DOHH2 (cell line): ENCODE measurements at regions not wholly inside any gene's neighbourhood (a gene's known extent, or its start where the extent isn't known, plus 50 kb on each side); places are given as distances from the start of the nearest gene placed in this dataset.

Source experiments
- H3F3A ChIP-seq: fragments of 200-600 bp; sonication (generic), shearing (Covaris generic); 2 replicates; pipeline ENCODE4 v1.6.0; 2016; ENCODE audit warnings: antibody characterized with exemption, mild to moderate bottlenecking; ENCODE audit not compliant: control insufficient read depth, insufficient read depth
- H3K27ac ChIP-seq: fragments of 200-600 bp; sonication (generic); 2 replicates; pipeline ENCODE4 v1.5.1; 2014; ENCODE audit warnings: low read depth, mild to moderate bottlenecking, low read length, moderate library complexity
- H3K27me3 ChIP-seq: fragments of 200-600 bp; sonication (generic); 2 replicates; pipeline ENCODE4 v1.6.1; 2014; ENCODE audit warnings: mild to moderate bottlenecking, low read length, mixed read lengths; ENCODE audit not compliant: control insufficient read depth
- H3K36me3 ChIP-seq: fragments of 200-600 bp; sonication (generic); 2 replicates; pipeline ENCODE4 v1.6.1; 2014; ENCODE audit warnings: mild to moderate bottlenecking, low read length, moderate library complexity, mixed read lengths; ENCODE audit not compliant: control insufficient read depth
- H3K4me1 ChIP-seq: fragments of 200-600 bp; sonication (generic); 2 replicates; pipeline ENCODE4 v1.6.1; 2014; ENCODE audit warnings: mild to moderate bottlenecking, low read length, mixed read lengths; ENCODE audit not compliant: control insufficient read depth
- H3K4me2 ChIP-seq: fragments of 200-600 bp; sonication (generic); 2 replicates; pipeline ENCODE4 v1.6.0; 2014; ENCODE audit warnings: mild to moderate bottlenecking, low read length, moderate library complexity
- H3K4me3 ChIP-seq: fragments of 200-600 bp; sonication (generic); 2 replicates; pipeline ENCODE4 v1.5.1; 2014; ENCODE audit warnings: mild to moderate bottlenecking, low read length, mixed read lengths
- H3K79me2 ChIP-seq: fragments of 200-600 bp; sonication (generic); 2 replicates; pipeline ENCODE4 v1.6.1; 2014; ENCODE audit warnings: mild to moderate bottlenecking, low read length, mixed read lengths; ENCODE audit not compliant: control insufficient read depth
- H3K9me2 ChIP-seq: fragments of 200-600 bp; sonication (generic); replicated peaks from 2 replicates; pipeline ENCODE4 v1.6.1; 2014; ENCODE audit warnings: mild to moderate bottlenecking, low read length, mixed read lengths; ENCODE audit not compliant: control insufficient read depth
- H3K9me3 ChIP-seq: fragments of 200-600 bp; sonication (generic); 2 replicates; pipeline ENCODE4 v1.6.1; 2014; ENCODE audit warnings: antibody characterized with exemption, low read length, mixed read lengths; ENCODE audit not compliant: control insufficient read depth, insufficient read depth
- H4K20me1 ChIP-seq: fragments of 200-600 bp; sonication (generic); 2 replicates; pipeline ENCODE4 v1.6.0; 2014; ENCODE audit warnings: low read depth, mild to moderate bottlenecking, antibody characterized with exemption, low read length, moderate library complexity; ENCODE audit not compliant: control insufficient read depth, insufficient read depth
- EZH2phosphoT487 ChIP-seq: fragments of 200-600 bp; sonication (generic); IDR thresholded peaks from 2 replicates; pipeline ENCODE4 v1.6.1; 2017; ENCODE audit warnings: borderline replicate concordance, mild to moderate bottlenecking, antibody characterized with exemption, low read length, moderate library complexity, mixed read lengths
- TF ChIP-seq, protein P1 (sequence below): fragments of 200-600 bp; sonication (generic); IDR thresholded peaks from one replicate; pipeline ENCODE4 v1.5.1; 2014; ENCODE audit warnings: antibody characterized with exemption, mild to moderate bottlenecking, low read depth, low read length; ENCODE audit not compliant: poor library complexity, severe bottlenecking

DNA sequence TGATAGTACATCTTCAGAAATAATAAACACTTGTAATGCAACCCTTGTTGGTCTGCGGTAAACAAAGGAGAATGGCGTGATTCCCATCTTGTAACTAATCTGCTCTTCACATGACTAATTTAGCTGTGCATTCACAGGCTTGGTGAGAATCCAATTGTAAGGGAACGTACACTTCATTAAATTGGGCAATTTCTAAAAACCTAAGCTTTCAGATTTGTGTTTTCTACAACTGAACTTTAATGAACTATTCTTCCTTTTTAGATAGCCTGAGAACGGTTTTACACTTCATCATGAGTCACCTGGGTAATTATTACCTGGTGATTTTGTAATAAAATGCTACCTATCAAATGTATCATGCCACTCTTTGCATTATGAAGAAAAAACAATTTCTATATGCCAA lies 306.9 kb downstream of the KLF5 start:
- Histone ChIP-seq H3K36me3 (no peaks in the 10 kb centered on the region), H3K9me2 (no peaks in the 10 kb centered on the region), H3K27me3 (no peaks in the 10 kb centered on the region), H3K79me2 (no peaks in the 10 kb centered on the region), H3K4me3 (no peak overlapping the region), H4K20me1 (no peaks in the 10 kb centered on the region), H3K4me1 (no peaks in the 10 kb centered on the region), H3K9me3 (no peaks in the 10 kb centered on the region), H3K4me2 (no peak overlapping the region), H3F3A (no peaks in the 10 kb centered on the region), H3K27ac (no peak overlapping the region)
- TF ChIP-seq EZH2phosphoT487: no peak
- TF ChIP-seq, protein P1, sequence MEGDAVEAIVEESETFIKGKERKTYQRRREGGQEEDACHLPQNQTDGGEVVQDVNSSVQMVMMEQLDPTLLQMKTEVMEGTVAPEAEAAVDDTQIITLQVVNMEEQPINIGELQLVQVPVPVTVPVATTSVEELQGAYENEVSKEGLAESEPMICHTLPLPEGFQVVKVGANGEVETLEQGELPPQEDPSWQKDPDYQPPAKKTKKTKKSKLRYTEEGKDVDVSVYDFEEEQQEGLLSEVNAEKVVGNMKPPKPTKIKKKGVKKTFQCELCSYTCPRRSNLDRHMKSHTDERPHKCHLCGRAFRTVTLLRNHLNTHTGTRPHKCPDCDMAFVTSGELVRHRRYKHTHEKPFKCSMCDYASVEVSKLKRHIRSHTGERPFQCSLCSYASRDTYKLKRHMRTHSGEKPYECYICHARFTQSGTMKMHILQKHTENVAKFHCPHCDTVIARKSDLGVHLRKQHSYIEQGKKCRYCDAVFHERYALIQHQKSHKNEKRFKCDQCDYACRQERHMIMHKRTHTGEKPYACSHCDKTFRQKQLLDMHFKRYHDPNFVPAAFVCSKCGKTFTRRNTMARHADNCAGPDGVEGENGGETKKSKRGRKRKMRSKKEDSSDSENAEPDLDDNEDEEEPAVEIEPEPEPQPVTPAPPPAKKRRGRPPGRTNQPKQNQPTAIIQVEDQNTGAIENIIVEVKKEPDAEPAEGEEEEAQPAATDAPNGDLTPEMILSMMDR: no peak

DNA sequence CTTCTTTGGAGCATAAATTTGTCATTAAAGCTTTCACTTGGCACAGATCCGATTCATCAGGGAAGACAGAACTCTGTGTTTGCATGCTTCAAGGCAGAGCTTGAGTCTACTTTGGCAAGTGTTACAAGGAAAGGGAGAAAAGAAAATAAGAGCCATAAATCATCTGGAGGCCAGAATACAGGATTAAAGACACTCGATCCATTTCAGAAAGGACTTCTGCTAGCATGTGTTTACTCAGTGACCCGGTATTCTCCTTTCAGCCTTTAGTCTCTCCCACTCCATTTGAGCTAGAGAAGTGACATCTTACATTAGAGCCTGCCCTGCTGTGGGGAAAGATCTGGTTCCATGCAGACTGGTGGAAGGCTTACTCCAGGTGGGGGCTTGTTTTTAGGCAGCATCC lies 306.4 kb downstream of the KLF5 start:
- Histone ChIP-seq H3K36me3 (no peaks in the 10 kb centered on the region), H3K79me2 (no peaks in the 10 kb centered on the region), H3F3A (no peaks in the 10 kb centered on the region), H3K9me2 (no peaks in the 10 kb centered on the region), H3K4me2 (no peak overlapping the region), H3K4me1 (no peaks in the 10 kb centered on the region), H3K27ac (no peak overlapping the region), H4K20me1 (no peaks in the 10 kb centered on the region), H3K4me3 (no peak overlapping the region), H3K9me3 (no peaks in the 10 kb centered on the region), H3K27me3 (no peaks in the 10 kb centered on the region)
- no peak for TF ChIP-seq EZH2phosphoT487
- TF ChIP-seq, protein P1: no peak

DNA sequence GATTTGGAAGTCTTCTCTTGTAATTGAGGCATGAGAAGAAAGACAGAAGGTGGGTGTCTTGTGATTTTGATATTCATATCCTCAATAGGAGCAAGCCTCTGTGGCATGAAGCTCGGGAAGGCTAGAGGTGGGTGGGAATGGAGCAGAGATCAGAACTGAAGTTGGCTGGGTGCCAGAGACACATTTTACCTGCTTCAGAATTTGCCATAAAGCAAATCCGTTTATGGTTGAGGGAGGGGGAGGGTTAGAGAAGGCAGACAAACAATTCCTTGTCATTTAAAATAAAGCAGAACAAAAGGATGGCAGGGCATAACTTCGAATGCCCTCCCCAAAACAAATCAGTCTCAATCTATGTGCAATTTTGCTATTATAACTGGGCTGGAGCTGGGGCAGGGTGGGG lies 305.9 kb downstream of the KLF5 start:
- H3K4me3 ChIP-seq: no peak overlapping the region
- no peaks in the 10 kb centered on the region for H3K36me3 ChIP-seq
- no peaks in the 10 kb centered on the region for H3F3A ChIP-seq
- no peaks in the 10 kb centered on the region for H3K9me2 ChIP-seq
- H3K79me2 ChIP-seq: no peaks in the 10 kb centered on the region
- H3K27me3 ChIP-seq: no peaks in the 10 kb centered on the region
- H4K20me1 ChIP-seq: no peaks in the 10 kb centered on the region
- H3K4me2 ChIP-seq: no peak overlapping the region
- no peaks in the 10 kb centered on the region for H3K9me3 ChIP-seq
- no peaks in the 10 kb centered on the region for H3K4me1 ChIP-seq
- no peak overlapping the region for H3K27ac ChIP-seq
- TF ChIP-seq, protein P1: no peak
- TF ChIP-seq EZH2phosphoT487: no peak

DNA sequence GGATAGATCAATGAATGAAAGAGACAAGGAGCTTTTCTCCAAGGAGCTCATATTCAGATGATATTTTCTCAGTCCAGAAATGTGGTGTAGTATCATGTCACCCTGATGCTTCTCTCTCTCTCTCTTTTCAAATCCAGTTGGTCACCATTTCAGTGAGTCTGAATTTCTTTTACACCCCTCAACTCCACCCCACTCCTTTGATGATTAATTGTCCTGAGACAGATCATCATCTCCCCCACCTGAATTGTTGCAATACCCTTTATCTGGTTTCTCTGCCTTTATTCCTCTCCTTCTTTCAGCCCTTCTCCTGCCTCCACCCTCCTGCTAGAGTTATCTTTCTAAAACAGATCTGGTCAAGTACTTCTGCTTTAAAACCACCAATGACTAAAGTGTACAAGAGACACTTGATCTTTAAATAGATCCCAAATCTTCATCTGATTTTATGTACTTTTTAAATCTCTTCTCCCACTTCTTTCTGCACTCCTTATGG lies 299.8 kb downstream of the KLF5 start:
- TF ChIP-seq, protein P1: no peak
- TF ChIP-seq EZH2phosphoT487: no peak
- H3K27ac ChIP-seq: no peak overlapping the region
- H4K20me1 ChIP-seq: no peaks in the 10 kb centered on the region
- H3K9me3 ChIP-seq: no peaks in the 10 kb centered on the region; the same call in 1 of the 2 replicates
- no peaks in the 10 kb centered on the region for H3K4me1 ChIP-seq
- no peaks in the 10 kb centered on the region for H3K27me3 ChIP-seq
- H3K36me3 ChIP-seq: no peaks in the 10 kb centered on the region
- H3K4me2 ChIP-seq: no peak overlapping the region
- H3K4me3 ChIP-seq: no peak overlapping the region
- H3K9me2 ChIP-seq: no peaks in the 10 kb centered on the region
- H3K79me2 ChIP-seq: no peaks in the 10 kb centered on the region
- no peaks in the 10 kb centered on the region for H3F3A ChIP-seq
